Stromal cell of bone marrow (primary cell): ENCODE measurements at regions not wholly inside any gene's neighbourhood (a gene's known extent, or its start where the extent isn't known, plus 50 kb on each side); places are given as distances from the start of the nearest gene placed in this dataset.

Source experiments
- DNase-seq: peaks from one replicate; pipeline ENCODE4 v3.0.0-alpha.2; 2012; ENCODE audit warnings: low read depth

- DNase-seq = no peak
Observed at GRCh38 chr5:167790045-167790444, 501.4 kb upstream of the WWC1 start.

GRCh38 chr5:167790462-167791260 is 500.8 kb upstream of the WWC1 start:
- peak; percentile 84 for DNase-seq

GRCh38 chr5:167792514-167792913 is 498.9 kb upstream of the WWC1 start:
- DNase-seq = no peak

- no peak for DNase-seq
Observed at GRCh38 chr5:167793700-167794099, 497.7 kb upstream of the WWC1 start.

- DNase-seq = no peak
Observed at GRCh38 chr5:167794121-167794520, 497.3 kb upstream of the WWC1 start.

GRCh38 chr5:167796672-167797071 is 494.8 kb upstream of the WWC1 start:
- no peak for DNase-seq

GRCh38 chr5:167797933-167798332 is 493.5 kb upstream of the WWC1 start:
- DNase-seq = no peak

GRCh38 chr5:167798448-167798847 is 493.0 kb upstream of the WWC1 start:
- no peak for DNase-seq

- DNase-seq = no peak
Observed at GRCh38 chr5:167800427-167800826, 491.0 kb upstream of the WWC1 start.

- DNase-seq = no peak
Observed at GRCh38 chr5:167801999-167802398, 489.4 kb upstream of the WWC1 start.

GRCh38 chr5:167802755-167803431 is 488.6 kb upstream of the WWC1 start:
- no peak for DNase-seq

- no peak for DNase-seq
Observed at GRCh38 chr5:167804512-167805220, 486.8 kb upstream of the WWC1 start.

- DNase-seq = no peak
Observed at GRCh38 chr5:167810573-167810972, 480.9 kb upstream of the WWC1 start.

GRCh38 chr5:167812871-167813270 is 478.6 kb upstream of the WWC1 start:
- DNase-seq = no peak

- no peak for DNase-seq
Observed at GRCh38 chr5:167813389-167813788, 478.1 kb upstream of the WWC1 start.

- no peak for DNase-seq
Observed at GRCh38 chr5:167814040-167814439, 477.4 kb upstream of the WWC1 start.

GRCh38 chr5:167814828-167815227 is 476.6 kb upstream of the WWC1 start:
- DNase-seq = peak; percentile 96

- no peak for DNase-seq
Observed at GRCh38 chr5:167816354-167816753, 475.1 kb upstream of the WWC1 start.

GRCh38 chr5:167816864-167817263 is 474.6 kb upstream of the WWC1 start:
- DNase-seq = no peak

- no peak for DNase-seq
Observed at GRCh38 chr5:167819406-167819805, 472.0 kb upstream of the WWC1 start.

GRCh38 chr5:167820101-167820990 is 471.1 kb upstream of the WWC1 start:
- no peak for DNase-seq

- DNase-seq = no peak
Observed at GRCh38 chr5:167821151-167821550, 470.3 kb upstream of the WWC1 start.
